ENCODE measurements at regions not wholly inside any gene's neighbourhood (a gene's known extent, or its start where the extent isn't known, plus 50 kb on each side); places are given as distances from the start of the nearest gene placed in this dataset.

GRCh38 chr4:67037504-67038227 lies 507.6 kb downstream of the CENPC start:
- H3K36me3 ChIP-seq (ENCODE audit: low read length), result no peaks in the 10 kb centered on the region
- no peaks in the 10 kb centered on the region for H3F3A ChIP-seq (ENCODE audit: insufficient read depth)
- TF ChIP-seq EZH2phosphoT487 (conservative IDR thresholded peaks at IDR 0.05; ENCODE audit: low read length) (no peak), CTCF (IDR thresholded peaks at IDR 0.05; ENCODE audit: insufficient read depth, low read length, poor library complexity, severe bottlenecking) (no peak)
- no peaks in the 10 kb centered on the region for H3K9me3 ChIP-seq (ENCODE audit: insufficient read depth, low read length)
- H3K9me2 ChIP-seq (replicated peaks; ENCODE audit: insufficient read depth, low read length), result no peaks in the 10 kb centered on the region
- H3K79me2 ChIP-seq (ENCODE audit: insufficient read depth, low read length), result no peaks in the 10 kb centered on the region
- no peak overlapping the region for H3K9ac ChIP-seq (ENCODE audit: low read length)
- no peak overlapping the region for H3K4me2 ChIP-seq (ENCODE audit: low read depth, low read length, poor library complexity, severe bottlenecking)
- no peak overlapping the region for H3K4me3 ChIP-seq (ENCODE audit: insufficient read depth, low read length, poor library complexity, severe bottlenecking)
- no peak overlapping the region for H2AFZ ChIP-seq (ENCODE audit: low read depth, low read length, severe bottlenecking)
- H3K27ac ChIP-seq (ENCODE audit: low read depth, low read length), result no peak overlapping the region
- H3K27me3 ChIP-seq (ENCODE audit: low read length), result no peaks in the 10 kb centered on the region
- H4K20me1 ChIP-seq (ENCODE audit: low read depth, low read length), result no peaks in the 10 kb centered on the region

- no peaks in the 10 kb centered on the region for H3K27me3 ChIP-seq (ENCODE audit: low read length)
- no peaks in the 10 kb centered on the region for H3K9me2 ChIP-seq (replicated peaks; ENCODE audit: insufficient read depth, low read length)
Measured at GRCh38 chr4:67036791-67037190, 508.5 kb downstream of the CENPC start.

GRCh38 chr4:67035986-67036385 lies 509.3 kb downstream of the CENPC start:
- Histone ChIP-seq H3K36me3 (ENCODE audit: low read length) (no peaks in the 10 kb centered on the region), H3K27me3 (ENCODE audit: low read length) (no peaks in the 10 kb centered on the region), H2AFZ (ENCODE audit: low read depth, low read length, severe bottlenecking) (no peak overlapping the region), H3F3A (ENCODE audit: insufficient read depth) (no peaks in the 10 kb centered on the region), H3K79me2 (ENCODE audit: insufficient read depth, low read length) (no peaks in the 10 kb centered on the region), H4K20me1 (ENCODE audit: low read depth, low read length) (no peaks in the 10 kb centered on the region), H3K4me2 (ENCODE audit: low read depth, low read length, poor library complexity, severe bottlenecking) (no peak overlapping the region), H3K9ac (ENCODE audit: low read length) (no peak overlapping the region), H3K4me3 (ENCODE audit: insufficient read depth, low read length, poor library complexity, severe bottlenecking) (no peak overlapping the region), H3K9me2 (replicated peaks; ENCODE audit: insufficient read depth, low read length) (no peaks in the 10 kb centered on the region), H3K9me3 (ENCODE audit: insufficient read depth, low read length) (no peaks in the 10 kb centered on the region), H3K27ac (ENCODE audit: low read depth, low read length) (no peak overlapping the region)
- TF ChIP-seq EZH2phosphoT487 (conservative IDR thresholded peaks at IDR 0.05; ENCODE audit: low read length) (no peak), CTCF (IDR thresholded peaks at IDR 0.05; ENCODE audit: insufficient read depth, low read length, poor library complexity, severe bottlenecking) (no peak)

More at GRCh38 chr4:67036791-67037190, 508.5 kb downstream of the CENPC start:
- no peaks in the 10 kb centered on the region for H3K79me2 ChIP-seq (ENCODE audit: insufficient read depth, low read length)
- no peak overlapping the region for H3K4me2 ChIP-seq (ENCODE audit: low read depth, low read length, poor library complexity, severe bottlenecking)
- no peak overlapping the region for H3K27ac ChIP-seq (ENCODE audit: low read depth, low read length)
- no peak for TF ChIP-seq CTCF (IDR thresholded peaks at IDR 0.05; ENCODE audit: insufficient read depth, low read length, poor library complexity, severe bottlenecking)
- TF ChIP-seq EZH2phosphoT487 (conservative IDR thresholded peaks at IDR 0.05; ENCODE audit: low read length), result no peak
- H2AFZ ChIP-seq (ENCODE audit: low read depth, low read length, severe bottlenecking), result no peak overlapping the region
- H3F3A ChIP-seq (ENCODE audit: insufficient read depth), result no peaks in the 10 kb centered on the region
- no peaks in the 10 kb centered on the region for H3K36me3 ChIP-seq (ENCODE audit: low read length)
- no peak overlapping the region for H3K4me3 ChIP-seq (ENCODE audit: insufficient read depth, low read length, poor library complexity, severe bottlenecking)
- H4K20me1 ChIP-seq (ENCODE audit: low read depth, low read length), result no peaks in the 10 kb centered on the region
- H3K9me3 ChIP-seq (ENCODE audit: insufficient read depth, low read length), result no peaks in the 10 kb centered on the region
- H3K9ac ChIP-seq (ENCODE audit: low read length), result no peak overlapping the region

Data from SU-DHL-6 (cell line).